Parathyroid adenoma (tissue), 2 donors: ENCODE measurements at regions not wholly inside any gene's neighbourhood (a gene's known extent, or its start where the extent isn't known, plus 50 kb on each side); places are given as distances from the start of the nearest gene placed in this dataset.

Experiments used
- H2AFZ ChIP-seq: fragments of 300-600 bp; sonication (generic); one replicate; pipeline ENCODE4 v1.7.0; 2017; ENCODE audit warnings: antibody characterized with exemption, mild to moderate bottlenecking
- H3K27ac ChIP-seq: fragments of 300-600 bp; sonication (generic); one replicate; pipeline ENCODE4 v1.7.0; 2017
- H3K27me3 ChIP-seq: fragments of 300-600 bp; sonication (generic); one replicate; pipeline ENCODE4 v1.7.0; 2017; ENCODE audit warnings: low read length; ENCODE audit not compliant: control insufficient read depth, insufficient read depth
- H3K36me3 ChIP-seq: fragments of 300-600 bp; sonication (generic); one replicate; pipeline ENCODE4 v1.7.0; 2017; ENCODE audit warnings: low read length; ENCODE audit not compliant: control insufficient read depth, insufficient read depth
- H3K4me1 ChIP-seq: fragments of 300-600 bp; sonication (generic); one replicate; pipeline ENCODE4 v1.7.0; 2017; ENCODE audit warnings: control low read depth
- H3K4me2 ChIP-seq: fragments of 300-600 bp; sonication (generic); one replicate; pipeline ENCODE4 v1.7.0; 2017; ENCODE audit warnings: low read length
- H3K4me3 ChIP-seq: fragments of 300-600 bp; sonication (generic); one replicate; pipeline ENCODE4 v1.7.0; 2017; ENCODE audit warnings: low read depth, low read length
- H3K79me2 ChIP-seq: fragments of 300-600 bp; sonication (generic); one replicate; pipeline ENCODE4 v1.7.0; 2017; ENCODE audit warnings: control low read depth
- H3K9ac ChIP-seq: fragments of 300-600 bp; sonication (generic); one replicate; pipeline ENCODE4 v1.7.0; 2017; ENCODE audit warnings: mild to moderate bottlenecking
- H3K9me3 ChIP-seq: fragments of 300-600 bp; sonication (generic); one replicate; pipeline ENCODE4 v1.7.0; 2017; ENCODE audit warnings: low read length; ENCODE audit not compliant: control insufficient read depth
- CTCF ChIP-seq: fragments of 300-600 bp; sonication (generic); IDR thresholded peaks from one replicate; pipeline ENCODE4 v1.7.0; 2017; ENCODE audit warnings: antibody characterized with exemption, mild to moderate bottlenecking
- donor health status: primary hyperparathyroidism.

- Histone ChIP-seq H3K27me3 (no peaks in the 10 kb centered on the region), H3K9me3 (no peaks in the 10 kb centered on the region), H3K79me2 (no peaks in the 10 kb centered on the region), H2AFZ (no peak overlapping the region), H3K9ac (no peak overlapping the region), H3K4me3 (no peak overlapping the region), H3K27ac (no peak overlapping the region), H3K4me1 (no peaks in the 10 kb centered on the region), H3K4me2 (no peak overlapping the region), H3K36me3 (no peaks in the 10 kb centered on the region)
- TF ChIP-seq CTCF: no peak
Observed at GRCh38 chr6:106788761-106789160, 159.4 kb downstream of the QRSL1 start.

- no peaks in the 10 kb centered on the region for H3K79me2 ChIP-seq
- H3K4me3 ChIP-seq: no peak overlapping the region
- H3K27ac ChIP-seq: no peak overlapping the region
- no peak for TF ChIP-seq CTCF
- no peak overlapping the region for H3K4me2 ChIP-seq
- no peaks in the 10 kb centered on the region for H3K36me3 ChIP-seq
- no peak overlapping the region for H2AFZ ChIP-seq
- H3K9ac ChIP-seq: no peak overlapping the region
- no peaks in the 10 kb centered on the region for H3K4me1 ChIP-seq
- no peaks in the 10 kb centered on the region for H3K27me3 ChIP-seq
- no peaks in the 10 kb centered on the region for H3K9me3 ChIP-seq
Observed at GRCh38 chr6:106787327-106788196, 158.2 kb downstream of the QRSL1 start.

GRCh38 chr6:106785298-106785697 is 155.9 kb downstream of the QRSL1 start:
- no peaks in the 10 kb centered on the region for H3K9me3 ChIP-seq
- no peak overlapping the region for H2AFZ ChIP-seq
- no peak overlapping the region for H3K4me3 ChIP-seq
- no peaks in the 10 kb centered on the region for H3K27me3 ChIP-seq
- H3K27ac ChIP-seq: no peak overlapping the region
- no peak overlapping the region for H3K4me2 ChIP-seq
- no peak overlapping the region for H3K9ac ChIP-seq
- no peak for TF ChIP-seq CTCF
- no peaks in the 10 kb centered on the region for H3K36me3 ChIP-seq
- no peaks in the 10 kb centered on the region for H3K79me2 ChIP-seq
- no peaks in the 10 kb centered on the region for H3K4me1 ChIP-seq

- no peak for TF ChIP-seq CTCF
- H3K4me2 ChIP-seq: no peak overlapping the region
- H3K36me3 ChIP-seq: no peaks in the 10 kb centered on the region
Observed at GRCh38 chr6:106783640-106784566, 154.5 kb downstream of the QRSL1 start.

More at GRCh38 chr6:106783640-106784566, 154.5 kb downstream of the QRSL1 start:
- Histone ChIP-seq H3K9me3 (no peaks in the 10 kb centered on the region), H3K79me2 (no peaks in the 10 kb centered on the region), H2AFZ (no peak overlapping the region), H3K27ac (no peak overlapping the region), H3K27me3 (no peaks in the 10 kb centered on the region), H3K4me1 (no peaks in the 10 kb centered on the region), H3K4me3 (no peak overlapping the region), H3K9ac (no peak overlapping the region)
